ENCODE measurements at regions not wholly inside any gene's neighbourhood (a gene's known extent, or its start where the extent isn't known, plus 50 kb on each side); places are given as distances from the start of the nearest gene placed in this dataset.
"Not testable (repeated sequence)": the region's sequence is repeated elsewhere in the genome, so short reads cannot be mapped to it uniquely, and the experiment has no call there.

- no peak overlapping the region for H3K4me3 ChIP-seq (ENCODE audit: low read depth, low read length)
- TF ChIP-seq CTCF (IDR thresholded peaks at IDR 0.05; ENCODE audit: low read depth, low read length): no peak
Measured at GRCh38 chr5:116861097-116861496, 286.5 kb upstream of the SEMA6A start.

- TF ChIP-seq CTCF (IDR thresholded peaks at IDR 0.05; ENCODE audit: low read depth, low read length): no peak
- no peak overlapping the region for H3K4me3 ChIP-seq (ENCODE audit: low read depth, low read length)
Measured at GRCh38 chr5:116859666-116860320, 285.2 kb upstream of the SEMA6A start.

- TF ChIP-seq CTCF (IDR thresholded peaks at IDR 0.05; ENCODE audit: low read depth, low read length): no peak
- H3K4me3 ChIP-seq (ENCODE audit: low read depth, low read length): no peak overlapping the region
Measured at GRCh38 chr5:116858705-116859333, 284.2 kb upstream of the SEMA6A start.

GRCh38 chr5:116858020-116858419 lies 283.4 kb upstream of the SEMA6A start:
- H3K4me3 ChIP-seq (ENCODE audit: low read depth, low read length): not testable (repeated sequence)

- no peak for TF ChIP-seq CTCF (IDR thresholded peaks at IDR 0.05; ENCODE audit: low read depth, low read length)
- H3K4me3 ChIP-seq (ENCODE audit: low read depth, low read length): no peak overlapping the region
Measured at GRCh38 chr5:116856271-116856670, 281.6 kb upstream of the SEMA6A start.

- H3K4me3 ChIP-seq (ENCODE audit: low read depth, low read length): no peak overlapping the region
- TF ChIP-seq CTCF (IDR thresholded peaks at IDR 0.05; ENCODE audit: low read depth, low read length): no peak
Measured at GRCh38 chr5:116853992-116854391, 279.4 kb upstream of the SEMA6A start.

- no peak for TF ChIP-seq CTCF (IDR thresholded peaks at IDR 0.05; ENCODE audit: low read depth, low read length)
- no peak overlapping the region for H3K4me3 ChIP-seq (ENCODE audit: low read depth, low read length)
Measured at GRCh38 chr5:116848954-116849581, 274.4 kb upstream of the SEMA6A start.

Measured in WI38 (cell line).